ENCODE measurements at regions not wholly inside any gene's neighbourhood (a gene's known extent, or its start where the extent isn't known, plus 50 kb on each side); places are given as distances from the start of the nearest gene placed in this dataset.

- no peak for DNase-seq
These were observed 1114.1 kb downstream of the BRD1 start for GRCh38 chr22:48713272-48714205.

GRCh38 chr22:48712558-48713271 lies 1115.0 kb downstream of the BRD1 start:
- no peak for DNase-seq

- no peak for DNase-seq
These were observed 1116.0 kb downstream of the BRD1 start for GRCh38 chr22:48711669-48712068.

DNA sequence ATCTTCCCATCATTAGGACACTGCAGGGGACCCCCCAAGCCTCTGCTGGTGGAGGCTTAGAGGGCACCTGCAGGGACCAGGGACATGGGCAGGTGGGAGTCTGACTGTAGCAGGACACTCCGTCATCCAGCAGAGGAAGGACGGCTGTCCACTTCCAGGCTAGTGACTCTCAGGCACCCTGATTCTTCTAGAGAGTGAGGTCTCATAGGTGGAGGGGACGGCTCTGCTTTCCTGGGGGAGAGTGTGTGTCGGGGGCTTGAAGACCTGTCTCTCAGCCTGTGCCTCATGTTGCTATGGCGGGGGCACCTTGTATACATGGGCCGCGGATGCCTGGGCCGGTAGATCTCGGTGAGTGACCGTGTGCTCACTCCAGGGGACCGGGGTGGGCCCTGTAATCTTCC lies 1116.6 kb downstream of the BRD1 start:
- no peak for DNase-seq

DNA sequence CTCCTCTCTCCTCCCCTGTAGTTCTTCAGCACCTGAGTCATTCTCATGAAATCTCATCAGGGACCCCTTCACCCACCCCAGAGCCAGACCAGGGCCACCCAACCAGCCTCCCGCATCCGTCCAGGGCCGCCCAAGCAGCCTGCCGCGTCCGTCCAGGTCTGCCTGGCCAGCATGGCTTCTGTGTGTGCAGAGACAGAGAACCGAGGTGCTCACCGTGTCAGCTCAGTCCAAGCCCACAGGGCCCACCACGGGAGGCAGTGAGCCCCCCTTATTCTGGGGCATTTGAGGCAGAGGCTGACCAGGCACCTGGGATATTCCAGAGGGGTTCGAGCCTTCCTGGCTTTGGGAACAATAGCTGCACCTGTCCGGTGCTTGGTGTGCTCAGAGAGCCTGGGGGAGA lies 1117.3 kb downstream of the BRD1 start:
- no peak for DNase-seq

DNA sequence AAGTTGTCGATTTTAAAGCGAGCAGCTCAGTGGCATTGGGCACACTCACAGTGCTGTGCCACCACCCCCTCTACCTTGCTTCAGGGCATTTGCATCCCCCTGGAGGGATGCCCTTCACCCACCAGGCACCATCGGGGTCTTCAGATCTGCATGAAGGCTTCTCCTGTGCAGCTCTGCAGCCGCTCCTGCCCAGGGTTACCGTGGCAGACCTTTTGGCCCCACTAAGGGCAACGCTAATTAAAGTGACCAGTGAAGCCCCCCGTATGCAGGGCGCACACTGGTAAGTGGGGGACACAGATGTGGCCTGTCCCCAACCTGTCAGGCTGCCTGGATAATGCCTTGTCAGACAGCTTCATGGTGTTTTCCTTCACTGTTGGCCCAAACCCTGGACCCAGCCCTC lies 1117.7 kb downstream of the BRD1 start:
- no peak for DNase-seq

GRCh38 chr22:48709453-48709852 lies 1118.2 kb downstream of the BRD1 start:
- DNase-seq: no peak

GRCh38 chr22:48708558-48709245 lies 1119.0 kb downstream of the BRD1 start:
- no peak for DNase-seq

GRCh38 chr22:48707763-48708557 lies 1119.7 kb downstream of the BRD1 start:
- DNase-seq: no peak

GRCh38 chr22:48706934-48707762 lies 1120.5 kb downstream of the BRD1 start:
- no peak for DNase-seq

- no peak for DNase-seq
These were observed 1121.6 kb downstream of the BRD1 start for GRCh38 chr22:48705917-48706605.

GRCh38 chr22:48705159-48705916 lies 1122.3 kb downstream of the BRD1 start:
- DNase-seq: no peak

DNA sequence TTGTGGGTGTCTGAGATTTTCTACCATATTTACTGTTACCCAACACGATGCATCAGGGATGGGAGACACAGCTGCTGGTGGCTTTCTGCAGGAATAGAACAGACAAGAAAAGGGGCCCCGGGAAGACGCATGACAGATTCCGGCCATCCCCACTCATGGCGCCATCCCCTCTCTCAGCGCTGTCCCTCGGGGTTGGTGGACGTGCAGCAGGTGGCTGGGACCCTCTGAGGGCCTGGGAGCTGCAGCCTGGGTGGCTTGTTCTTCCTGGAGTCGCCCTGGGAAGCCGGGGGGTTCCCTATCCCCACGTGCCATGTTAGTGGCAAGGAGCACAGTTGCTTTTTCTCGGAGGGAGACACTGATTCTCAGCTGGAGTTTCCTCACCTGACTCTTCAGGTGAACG lies 1123.3 kb downstream of the BRD1 start:
- no peak for DNase-seq

DNA sequence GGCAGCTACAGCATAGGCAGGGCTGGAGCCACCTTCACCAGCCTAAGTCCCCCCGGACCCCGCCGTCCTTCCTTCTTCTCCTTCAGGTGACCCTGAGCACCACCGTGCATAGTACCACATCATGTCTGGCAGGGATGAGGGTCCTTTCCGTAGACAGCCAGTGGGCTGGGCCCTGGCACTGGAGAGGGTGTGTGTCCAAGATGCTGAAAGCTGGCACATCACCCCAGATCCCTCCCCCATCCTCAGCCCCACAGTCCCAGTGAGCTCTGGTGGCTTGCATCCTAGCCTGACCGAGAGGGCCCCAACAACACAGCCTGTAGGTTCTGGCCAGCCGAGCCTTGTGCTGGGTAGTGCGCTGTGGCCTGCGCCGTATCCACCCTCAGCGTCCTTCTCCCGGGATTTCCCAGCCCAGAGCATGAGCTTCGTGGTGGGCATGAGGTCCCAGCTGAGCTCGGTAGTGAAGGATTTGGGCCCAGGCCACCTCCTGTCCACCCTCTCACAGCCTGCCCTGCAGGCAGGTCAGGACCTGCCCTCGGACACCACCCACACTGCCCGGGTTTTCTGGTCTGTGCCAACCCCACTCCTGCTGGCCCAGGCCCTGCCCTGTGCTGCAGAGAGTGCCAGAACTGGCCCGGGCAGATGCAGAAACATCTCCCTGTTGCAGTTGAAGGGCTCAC lies 1124.3 kb downstream of the BRD1 start:
- peak in 6 of 51 donors; percentile 21 to 41 (median 32) for DNase-seq

DNA sequence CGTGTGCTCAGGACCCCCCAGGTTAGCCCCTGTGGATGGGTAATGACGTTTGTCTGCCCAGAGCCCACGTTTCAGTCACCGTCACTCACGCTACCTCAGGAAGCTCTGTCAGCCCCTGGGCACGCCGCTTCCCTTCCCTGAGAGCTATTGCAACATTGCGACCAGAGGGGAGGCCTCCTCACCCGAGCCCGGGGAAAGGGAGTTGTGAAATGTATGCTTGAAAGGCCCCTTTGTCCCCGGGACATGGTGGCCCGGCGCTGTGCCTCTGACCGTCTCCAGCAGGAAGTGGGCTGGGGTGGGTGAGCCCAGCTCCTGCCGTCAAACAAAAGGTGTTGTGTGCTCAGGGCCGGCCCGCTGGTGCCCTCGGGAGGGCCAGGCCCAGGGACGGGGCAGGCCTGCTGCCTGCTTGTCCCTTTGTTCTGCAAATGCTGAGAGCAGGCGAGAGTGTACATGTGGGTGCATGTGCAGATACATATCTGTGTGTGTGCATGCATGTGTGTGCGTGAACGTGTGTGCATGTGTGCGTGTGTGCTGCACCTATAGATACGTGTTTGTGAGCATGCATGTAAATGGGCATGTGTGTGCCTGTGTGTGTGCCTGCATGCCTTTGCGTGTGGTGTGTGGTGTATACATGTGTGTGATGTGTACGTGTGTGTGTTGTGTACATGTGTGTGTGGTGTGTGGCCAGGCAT lies 1125.0 kb downstream of the BRD1 start:
- peak in 47 of 51 donors; percentile 20 to 93 (median 77) for DNase-seq

- DNase-seq: peak in 1 of 51 donors; percentile 15
These were observed 1126.2 kb downstream of the BRD1 start for GRCh38 chr22:48701296-48702030.

Data from hypothalamus (tissue), 51 donors.